Activated CD4-positive, alpha-beta T cell treated with anti-CD3 and anti-CD28 coated beads, Interleukin-2, amount 10 ng/mL, durations not matched to agents 7 days and 5 days (primary cell): ENCODE measurements at regions not wholly inside any gene's neighbourhood (a gene's known extent, or its start where the extent isn't known, plus 50 kb on each side); places are given as distances from the start of the nearest gene placed in this dataset.

ENCODE experiments used
- CTCF ChIA-PET: fragments of 350-600 bp; sonication (Branson Sonifier 250); formaldehyde crosslinking; loops from one replicate; lab custom pipeline; 2021; ENCODE audit warnings: antibody characterized with exemption; lab: Charles Lee
- POLR2A ChIA-PET: fragments of 350-600 bp; sonication (Branson Sonifier 250); formaldehyde crosslinking; loops from one replicate; lab custom pipeline; 2021; ENCODE audit warnings: antibody characterized with exemption; lab: Charles Lee
- DNase-seq: peaks from one replicate; pipeline ENCODE4 v3.0.0-alpha.2; 2020
- H3K27ac Mint-ChIP-seq: one replicate; pipeline ENCODE4 v1.8.0; 2021; ENCODE audit warnings: mild to moderate bottlenecking, moderate library complexity, mixed read lengths
- H3K27me3 Mint-ChIP-seq: one replicate; pipeline ENCODE4 v1.8.0; 2021; ENCODE audit warnings: mixed read lengths
- H3K36me3 Mint-ChIP-seq: one replicate; pipeline ENCODE4 v1.8.0; 2021; ENCODE audit warnings: low read depth, mixed read lengths
- H3K4me1 Mint-ChIP-seq: one replicate; pipeline ENCODE4 v1.8.0; 2021; ENCODE audit warnings: mixed read lengths
- H3K4me3 Mint-ChIP-seq: one replicate; pipeline ENCODE4 v1.8.0; 2021; ENCODE audit warnings: mild to moderate bottlenecking, moderate library complexity, mixed read lengths
- H3K9me3 Mint-ChIP-seq: one replicate; pipeline ENCODE4 v1.8.0; 2021; ENCODE audit warnings: mixed read lengths

GRCh38 chr2:104547221-104547620 lies 306.7 kb upstream of the POU3F3 start:
- H3K4me3 Mint-ChIP-seq: no peak overlapping the region
- ChIA-PET POLR2A (no interaction called here), CTCF (no interaction called here)
- no peaks in the 10 kb centered on the region for H3K36me3 Mint-ChIP-seq
- H3K4me1 Mint-ChIP-seq: no peaks in the 10 kb centered on the region
- H3K27ac Mint-ChIP-seq: no peak overlapping the region
- no peaks in the 10 kb centered on the region for H3K27me3 Mint-ChIP-seq
- no peaks in the 10 kb centered on the region for H3K9me3 Mint-ChIP-seq
- DNase-seq: no peak

GRCh38 chr2:104561251-104561650 lies 292.7 kb upstream of the POU3F3 start:
- H3K4me3 Mint-ChIP-seq: no peak overlapping the region
- no peak overlapping the region for H3K27ac Mint-ChIP-seq
- POLR2A ChIA-PET: no interaction called here
- H3K9me3 Mint-ChIP-seq: no peaks in the 10 kb centered on the region
- CTCF ChIA-PET: no interaction called here
- no peaks in the 10 kb centered on the region for H3K4me1 Mint-ChIP-seq
- H3K27me3 Mint-ChIP-seq: no peaks in the 10 kb centered on the region
- DNase-seq: no peak
- H3K36me3 Mint-ChIP-seq: no peaks in the 10 kb centered on the region

GRCh38 chr2:104562537-104562936 lies 291.4 kb upstream of the POU3F3 start:
- Mint-ChIP-seq H3K36me3 (no peaks in the 10 kb centered on the region), H3K9me3 (no peaks in the 10 kb centered on the region), H3K4me3 (no peak overlapping the region), H3K27ac (no peak overlapping the region), H3K4me1 (no peaks in the 10 kb centered on the region), H3K27me3 (no peaks in the 10 kb centered on the region)
- no peak for DNase-seq
- CTCF ChIA-PET: no interaction called here
- POLR2A ChIA-PET: no interaction called here

GRCh38 chr2:104563398-104563996 lies 290.4 kb upstream of the POU3F3 start:
- Mint-ChIP-seq H3K36me3 (no peaks in the 10 kb centered on the region), H3K27me3 (no peaks in the 10 kb centered on the region), H3K4me3 (no peak overlapping the region), H3K27ac (no peak overlapping the region), H3K4me1 (no peaks in the 10 kb centered on the region), H3K9me3 (no peaks in the 10 kb centered on the region)
- ChIA-PET CTCF (no interaction called here), POLR2A (no interaction called here)
- DNase-seq: no peak

GRCh38 chr2:104568247-104568646 lies 285.7 kb upstream of the POU3F3 start:
- no peak for DNase-seq
- Mint-ChIP-seq H3K9me3 (no peaks in the 10 kb centered on the region), H3K4me1 (no peaks in the 10 kb centered on the region), H3K27me3 (no peaks in the 10 kb centered on the region), H3K36me3 (no peaks in the 10 kb centered on the region), H3K4me3 (no peak overlapping the region), H3K27ac (no peak overlapping the region)
- ChIA-PET POLR2A (no interaction called here), CTCF (no interaction called here)

GRCh38 chr2:104570259-104570658 lies 283.7 kb upstream of the POU3F3 start:
- no peak overlapping the region for H3K4me3 Mint-ChIP-seq

GRCh38 chr2:104572834-104573233 lies 281.1 kb upstream of the POU3F3 start:
- Mint-ChIP-seq H3K9me3 (peaks cover 3% of the 10 kb centered on the region), H3K27ac (no peak overlapping the region), H3K4me3 (no peak overlapping the region), H3K36me3 (no peaks in the 10 kb centered on the region), H3K4me1 (no peaks in the 10 kb centered on the region), H3K27me3 (no peaks in the 10 kb centered on the region)
- DNase-seq: no peak
- POLR2A ChIA-PET: no interaction called here
- CTCF ChIA-PET: no interaction called here

More at GRCh38 chr2:104570259-104570658, 283.7 kb upstream of the POU3F3 start:
- CTCF ChIA-PET: no interaction called here
- peaks cover 3% of the 10 kb centered on the region for H3K9me3 Mint-ChIP-seq
- POLR2A ChIA-PET: no interaction called here
- no peak for DNase-seq
- no peaks in the 10 kb centered on the region for H3K4me1 Mint-ChIP-seq
- H3K36me3 Mint-ChIP-seq: no peaks in the 10 kb centered on the region
- no peaks in the 10 kb centered on the region for H3K27me3 Mint-ChIP-seq
- no peak overlapping the region for H3K27ac Mint-ChIP-seq

GRCh38 chr2:104574367-104574766 lies 279.5 kb upstream of the POU3F3 start:
- no peaks in the 10 kb centered on the region for H3K27me3 Mint-ChIP-seq

GRCh38 chr2:104577143-104577542 lies 276.8 kb upstream of the POU3F3 start:
- CTCF ChIA-PET: no interaction called here
- H3K27ac Mint-ChIP-seq: no peak overlapping the region

More at GRCh38 chr2:104574367-104574766, 279.5 kb upstream of the POU3F3 start:
- H3K36me3 Mint-ChIP-seq: no peaks in the 10 kb centered on the region
- H3K4me3 Mint-ChIP-seq: no peak overlapping the region
- no peak overlapping the region for H3K27ac Mint-ChIP-seq
- no peak for DNase-seq
- no peaks in the 10 kb centered on the region for H3K4me1 Mint-ChIP-seq
- POLR2A ChIA-PET: no interaction called here
- CTCF ChIA-PET: no interaction called here
- peaks cover 3% of the 10 kb centered on the region for H3K9me3 Mint-ChIP-seq

GRCh38 chr2:104582471-104582870 lies 271.4 kb upstream of the POU3F3 start:
- Mint-ChIP-seq H3K4me1 (no peaks in the 10 kb centered on the region), H3K36me3 (no peaks in the 10 kb centered on the region), H3K27me3 (peaks cover 1% of the 10 kb centered on the region), H3K27ac (no peak overlapping the region), H3K9me3 (no peaks in the 10 kb centered on the region), H3K4me3 (no peak overlapping the region)
- CTCF ChIA-PET: no interaction called here
- POLR2A ChIA-PET: no interaction called here
- no peak for DNase-seq

More at GRCh38 chr2:104577143-104577542, 276.8 kb upstream of the POU3F3 start:
- H3K36me3 Mint-ChIP-seq: no peaks in the 10 kb centered on the region
- no peak for DNase-seq
- no peak overlapping the region for H3K4me3 Mint-ChIP-seq
- H3K27me3 Mint-ChIP-seq: peaks cover 1% of the 10 kb centered on the region
- H3K9me3 Mint-ChIP-seq: peaks cover 3% of the 10 kb centered on the region
- no peaks in the 10 kb centered on the region for H3K4me1 Mint-ChIP-seq
- POLR2A ChIA-PET: interaction anchor here (0.6 kb wide), 1 partner anchor 22 kb away, joined by 5 read pairs; no protein-coding TSS in a partner anchor

- POLR2A ChIA-PET: no interaction called here
- DNase-seq: no peak
- no peak overlapping the region for H3K4me3 Mint-ChIP-seq
- no peaks in the 10 kb centered on the region for H3K4me1 Mint-ChIP-seq
- CTCF ChIA-PET: no interaction called here
- no peaks in the 10 kb centered on the region for H3K9me3 Mint-ChIP-seq
- no peak overlapping the region for H3K27ac Mint-ChIP-seq
- peaks cover 1% of the 10 kb centered on the region for H3K27me3 Mint-ChIP-seq
- no peaks in the 10 kb centered on the region for H3K36me3 Mint-ChIP-seq
Observed at GRCh38 chr2:104583811-104584210, 270.1 kb upstream of the POU3F3 start.

- no peak for DNase-seq
- Mint-ChIP-seq H3K27me3 (peaks cover 1% of the 10 kb centered on the region), H3K9me3 (no peaks in the 10 kb centered on the region), H3K4me1 (no peaks in the 10 kb centered on the region), H3K36me3 (no peaks in the 10 kb centered on the region), H3K27ac (no peak overlapping the region), H3K4me3 (no peak overlapping the region)
- ChIA-PET POLR2A (no interaction called here), CTCF (no interaction called here)
Observed at GRCh38 chr2:104584393-104584792, 269.5 kb upstream of the POU3F3 start.

- H3K27me3 Mint-ChIP-seq: no peaks in the 10 kb centered on the region
- H3K9me3 Mint-ChIP-seq: peaks cover 14% of the 10 kb centered on the region
- no peaks in the 10 kb centered on the region for H3K4me1 Mint-ChIP-seq
- POLR2A ChIA-PET: no interaction called here
- DNase-seq: no peak
- no peak overlapping the region for H3K27ac Mint-ChIP-seq
- no peak overlapping the region for H3K4me3 Mint-ChIP-seq
- no peaks in the 10 kb centered on the region for H3K36me3 Mint-ChIP-seq
- CTCF ChIA-PET: no interaction called here
Observed at GRCh38 chr2:104595576-104595975, 258.3 kb upstream of the POU3F3 start.

GRCh38 chr2:104597942-104598341 lies 256.0 kb upstream of the POU3F3 start:
- Mint-ChIP-seq H3K4me3 (no peak overlapping the region), H3K9me3 (peaks cover 4% of the 10 kb centered on the region), H3K4me1 (no peaks in the 10 kb centered on the region), H3K36me3 (no peaks in the 10 kb centered on the region), H3K27me3 (no peaks in the 10 kb centered on the region), H3K27ac (no peak overlapping the region)
- ChIA-PET POLR2A (no interaction called here), CTCF (no interaction called here)
- no peak for DNase-seq
